WI38 (cell line): ENCODE measurements at regions not wholly inside any gene's neighbourhood (a gene's known extent, or its start where the extent isn't known, plus 50 kb on each side); places are given as distances from the start of the nearest gene placed in this dataset.

ENCODE experiments used
- H3K4me3 ChIP-seq: 2 replicates; pipeline ENCODE4 v1.5.1; 2011; ENCODE audit warnings: low read depth, mild to moderate bottlenecking, control low read depth, low read length
- CTCF ChIP-seq: IDR thresholded peaks from 2 replicates; pipeline ENCODE4 v1.5.1; 2012; ENCODE audit warnings: low read depth, mild to moderate bottlenecking, control low read depth, low read length

- TF ChIP-seq CTCF, result no peak
- H3K4me3 ChIP-seq, result no peak overlapping the region
Observed at GRCh38 chr1:224061436-224061835, 52.5 kb upstream of the FBXO28 start.

- no peak for TF ChIP-seq CTCF
- no peak overlapping the region for H3K4me3 ChIP-seq
Observed at GRCh38 chr1:224059897-224060427, 53.9 kb upstream of the FBXO28 start.

DNA sequence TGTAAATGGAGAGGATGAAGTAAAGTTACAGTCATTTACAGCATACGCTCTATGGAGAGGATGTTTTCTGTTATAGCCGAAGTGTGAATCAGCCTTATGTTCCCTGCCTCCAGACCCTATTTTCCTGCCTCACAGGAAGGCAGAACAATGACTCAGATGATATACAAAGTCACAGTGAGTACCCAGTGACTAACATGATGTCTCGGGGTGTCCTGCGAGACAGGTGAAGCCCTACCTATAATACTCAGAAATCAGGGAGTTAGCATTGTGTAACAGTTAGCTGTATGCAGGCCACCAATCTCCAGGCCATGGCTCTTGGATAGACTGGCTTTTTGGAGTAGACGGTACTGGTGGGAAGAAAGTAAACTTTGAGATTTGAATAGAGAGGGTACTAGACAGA lies 55.6 kb upstream of the FBXO28 start:
- no peak overlapping the region for H3K4me3 ChIP-seq
- TF ChIP-seq CTCF, result no peak

DNA sequence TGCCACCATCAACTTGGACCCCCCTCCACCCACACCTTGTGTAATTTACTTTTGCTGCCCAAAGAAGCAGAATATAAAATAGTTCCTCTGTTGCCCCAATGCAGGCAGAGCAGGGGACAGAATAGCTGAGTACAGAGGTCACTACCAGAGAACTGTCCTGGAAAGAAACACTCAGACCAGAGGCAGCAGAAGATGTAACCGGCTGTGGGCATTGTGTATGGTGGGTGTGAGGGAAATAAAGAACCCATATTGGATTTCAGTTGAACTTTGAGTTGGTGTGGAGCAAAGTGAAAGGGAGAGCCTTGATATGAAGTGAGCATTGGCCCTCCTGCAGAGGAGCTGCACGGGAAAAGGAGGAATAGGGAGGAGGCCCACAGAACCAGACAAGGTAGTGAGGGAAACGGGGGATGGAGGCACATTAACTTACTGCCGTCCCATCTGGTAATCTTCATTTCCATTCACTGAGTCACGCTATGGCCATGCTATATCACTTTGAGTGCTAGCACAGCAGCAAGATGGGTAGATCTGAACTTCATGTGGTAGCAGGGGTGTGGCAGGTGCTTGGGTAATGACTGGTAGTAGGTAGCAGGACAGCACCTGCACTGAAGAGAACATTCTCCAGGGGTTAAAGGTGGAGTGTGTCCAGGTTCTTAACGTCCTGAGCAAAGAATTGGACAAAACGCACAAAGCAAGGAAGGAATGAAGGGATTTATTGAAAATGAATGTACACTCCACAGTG lies 56.3 kb upstream of the FBXO28 start:
- H3K4me3 ChIP-seq, result no peak overlapping the region
- TF ChIP-seq CTCF, result no peak

DNA sequence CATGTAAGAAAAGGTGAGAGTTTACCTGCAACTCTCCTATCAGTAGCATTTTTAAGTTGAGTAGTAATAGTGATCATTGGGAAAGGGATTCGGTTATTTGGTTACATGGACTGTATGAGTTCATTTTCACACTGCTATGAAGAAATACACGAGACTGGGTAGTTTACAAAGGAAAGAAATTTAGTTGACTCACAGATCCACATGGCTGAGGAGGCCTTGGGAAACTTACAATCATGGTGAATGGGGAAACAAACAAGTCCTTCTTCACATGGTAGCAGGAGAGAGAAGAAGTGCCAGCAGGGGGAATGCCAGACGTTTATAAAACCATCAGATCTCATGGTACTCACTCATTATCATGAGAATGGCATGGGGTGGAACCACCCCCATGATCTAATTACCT lies 59.3 kb upstream of the FBXO28 start:
- no peak overlapping the region for H3K4me3 ChIP-seq
- no peak for TF ChIP-seq CTCF

- H3K4me3 ChIP-seq, result no peak overlapping the region
- TF ChIP-seq CTCF, result no peak
Observed at GRCh38 chr1:224054012-224054411, 59.9 kb upstream of the FBXO28 start.

DNA sequence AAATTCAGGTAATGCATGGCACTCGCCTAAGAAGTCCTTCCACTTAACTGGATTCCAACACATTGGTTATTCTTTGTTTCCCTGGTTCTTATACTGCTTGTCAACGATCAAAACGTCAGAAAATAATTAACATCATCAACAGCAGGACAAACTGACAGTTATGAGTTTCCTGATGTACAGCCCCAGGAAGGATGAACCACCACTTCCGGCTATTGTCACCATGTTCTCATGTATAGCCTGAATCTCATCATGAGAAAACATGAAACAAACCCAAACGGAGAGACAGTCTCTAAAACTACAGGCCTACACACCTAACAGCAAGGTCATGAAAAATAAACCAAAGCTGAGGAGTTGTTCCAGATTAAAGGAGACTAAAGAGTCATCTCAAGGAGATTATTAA lies 60.5 kb upstream of the FBXO28 start:
- TF ChIP-seq CTCF, result no peak
- no peak overlapping the region for H3K4me3 ChIP-seq
